ENCODE measurements at regions not wholly inside any gene's neighbourhood (a gene's known extent, or its start where the extent isn't known, plus 50 kb on each side); places are given as distances from the start of the nearest gene placed in this dataset.

DNA sequence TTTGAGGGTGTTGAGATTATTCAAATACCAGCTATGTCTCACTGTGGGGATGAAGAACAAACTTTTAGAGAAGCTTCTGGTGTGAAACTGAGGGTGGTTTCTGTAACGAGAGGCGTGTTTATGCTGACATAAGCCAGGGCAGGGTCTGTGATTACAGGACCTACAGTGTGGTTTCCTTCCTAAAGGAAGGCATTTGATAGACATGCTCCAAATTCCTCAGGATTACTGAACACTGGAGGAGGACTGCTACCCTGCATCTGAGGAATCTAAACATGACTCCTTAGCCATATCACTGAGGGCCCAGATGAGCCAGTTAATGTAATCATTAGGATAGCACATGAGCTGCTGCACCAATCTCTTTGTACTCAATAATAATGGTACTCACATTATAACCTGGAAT, 328.4 kb upstream of the UMPS start:
- DNase-seq (ENCODE audit: low read depth, low spot score): no peak

DNA sequence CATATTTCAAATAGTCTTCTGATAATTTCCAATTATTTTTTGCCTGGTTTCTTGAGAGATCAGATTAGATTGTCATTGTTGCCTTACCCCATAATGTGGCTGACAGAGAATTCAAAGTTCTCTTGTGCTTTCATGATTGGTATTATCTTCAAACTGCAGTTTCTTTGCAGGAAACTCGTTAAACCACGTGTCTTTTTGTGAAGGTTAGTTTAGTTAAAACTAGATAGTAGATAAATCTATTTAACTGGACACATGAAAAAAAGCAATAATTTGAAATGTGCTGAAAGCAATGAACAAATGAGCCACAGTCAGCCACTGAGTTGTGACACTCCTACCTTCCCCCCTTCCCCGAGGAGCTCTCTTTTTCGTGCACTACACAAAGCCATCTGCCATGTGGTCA, 327.5 kb upstream of the UMPS start:
- DNase-seq (ENCODE audit: low read depth, low spot score): no peak

DNA sequence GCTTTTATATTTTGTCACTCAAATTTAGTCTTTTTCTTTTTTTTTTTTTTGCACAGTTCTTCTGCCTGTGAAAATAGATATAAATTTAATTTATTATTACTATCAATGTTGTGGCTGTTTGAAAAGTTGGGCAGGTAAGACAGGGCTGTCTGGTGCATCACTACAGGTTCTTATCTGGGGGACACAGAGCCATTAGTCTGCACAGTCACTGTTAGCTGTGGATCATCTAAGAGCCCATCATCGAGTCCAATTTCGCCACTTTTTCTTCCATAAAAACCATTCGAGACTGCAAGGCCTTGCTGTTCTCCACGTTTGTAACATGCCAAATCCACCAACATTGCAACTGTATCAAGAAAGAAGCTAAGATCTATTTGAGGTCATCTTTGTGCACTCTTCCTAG, 325.6 kb upstream of the UMPS start:
- no peak for DNase-seq (ENCODE audit: low read depth, low spot score)

DNA sequence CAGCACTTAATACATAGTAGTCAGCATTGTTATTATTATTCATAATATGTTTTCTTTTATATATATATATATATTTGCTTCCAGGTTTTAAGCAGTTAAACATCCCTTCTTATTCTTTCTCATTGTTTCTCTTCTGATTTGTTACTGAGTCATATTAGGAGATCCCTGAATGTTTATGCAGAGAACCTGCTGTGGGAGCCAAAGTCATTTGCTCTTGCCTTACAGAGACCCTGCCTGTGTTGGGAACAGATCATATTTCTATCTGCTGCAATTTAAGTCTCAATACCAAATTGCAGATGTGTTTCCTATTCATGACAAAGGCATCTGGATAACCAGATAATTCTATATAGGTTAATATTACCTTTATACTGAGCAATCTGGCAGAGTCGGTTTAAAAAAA, 323.0 kb upstream of the UMPS start:
- DNase-seq (ENCODE audit: low read depth, low spot score): no peak

DNA sequence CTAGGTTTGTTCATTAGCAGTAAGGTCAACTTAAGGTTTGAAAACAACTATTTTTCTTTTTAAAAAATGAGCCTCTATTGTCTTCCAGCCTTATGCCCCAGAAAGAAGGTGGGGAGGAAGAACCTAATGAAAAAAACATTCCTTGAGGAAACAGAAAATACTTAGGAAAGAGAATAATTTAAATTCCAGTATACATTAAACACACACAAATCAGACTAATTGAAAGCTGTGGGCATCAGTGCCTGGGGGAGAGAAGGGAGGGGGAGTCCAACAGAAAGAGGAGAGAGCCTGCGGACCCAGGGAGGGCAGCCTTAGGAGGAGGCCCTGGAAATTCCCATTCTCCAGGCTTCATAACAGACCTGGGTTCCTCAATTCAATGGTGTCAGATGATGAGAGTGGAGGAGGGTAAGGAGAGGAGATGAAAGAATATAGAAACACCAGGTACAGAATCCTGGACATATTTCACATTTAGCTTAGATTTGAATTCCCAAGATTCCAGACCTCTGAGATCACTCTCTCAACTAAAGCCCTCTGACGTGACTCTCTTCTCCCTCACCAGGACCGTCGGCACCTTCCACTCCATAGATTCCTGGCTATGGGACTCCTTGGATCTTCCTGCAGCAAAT, 320.5 kb upstream of the UMPS start:
- no peak for DNase-seq (ENCODE audit: low read depth, low spot score)

- DNase-seq (ENCODE audit: low read depth, low spot score): no peak
Observed at GRCh38 chr3:124410471-124410870, 319.8 kb upstream of the UMPS start.

GRCh38 chr3:124411728-124412127, 318.5 kb upstream of the UMPS start:
- DNase-seq (ENCODE audit: low read depth, low spot score): no peak

GRCh38 chr3:124412644-124413043, 317.6 kb upstream of the UMPS start:
- DNase-seq (ENCODE audit: low read depth, low spot score): no peak

GRCh38 chr3:124413393-124413792, 316.9 kb upstream of the UMPS start:
- no peak for DNase-seq (ENCODE audit: low read depth, low spot score)

- no peak for DNase-seq (ENCODE audit: low read depth, low spot score)
Observed at GRCh38 chr3:124413989-124414598, 316.2 kb upstream of the UMPS start.

DNA sequence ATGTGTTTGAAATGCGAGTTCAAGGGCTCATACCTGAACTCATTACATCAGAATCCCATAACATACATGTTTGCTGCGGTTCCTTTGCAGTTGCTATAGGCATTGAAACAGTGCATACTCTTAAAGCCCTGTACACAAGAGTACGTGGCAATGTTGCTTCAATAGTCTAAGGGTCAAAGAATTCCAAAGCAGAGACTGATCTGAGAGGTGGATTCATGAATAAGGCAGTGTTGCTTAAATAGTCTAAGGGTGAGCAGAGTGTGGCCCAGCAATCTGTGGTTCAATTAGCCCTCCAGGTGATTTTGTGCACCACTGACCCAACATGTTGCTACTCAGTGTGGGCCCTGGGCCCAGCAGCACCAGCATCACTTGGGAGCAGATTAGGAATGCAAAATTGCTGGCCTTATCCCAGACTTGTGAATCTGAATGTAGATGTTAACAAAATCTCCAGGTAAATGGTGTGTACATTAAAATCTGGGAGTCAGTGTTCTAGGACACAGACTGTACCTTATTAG, 314.7 kb upstream of the UMPS start:
- no peak for DNase-seq (ENCODE audit: low read depth, low spot score)

- no peak for DNase-seq (ENCODE audit: low read depth, low spot score)
Observed at GRCh38 chr3:124419303-124419702, 310.9 kb upstream of the UMPS start.

DNA sequence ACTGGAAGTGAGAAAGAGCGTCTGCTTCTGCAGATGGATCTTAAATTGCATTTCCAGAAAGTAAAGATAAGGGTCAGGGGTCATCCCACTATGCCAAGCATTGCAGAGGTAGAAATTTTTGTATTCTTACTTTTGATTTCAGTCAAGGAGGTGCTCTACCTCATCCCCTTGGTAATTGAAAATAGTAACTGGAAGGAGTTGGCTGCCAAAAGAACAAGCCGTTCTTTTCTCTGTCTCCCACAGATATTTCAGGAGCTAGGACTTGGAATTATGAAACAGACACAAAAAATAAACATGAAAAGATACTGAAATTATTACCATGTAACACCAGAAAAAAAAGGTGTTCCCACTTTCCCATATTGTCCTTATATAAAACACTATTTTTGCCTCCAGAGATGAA, 309.9 kb upstream of the UMPS start:
- no peak for DNase-seq (ENCODE audit: low read depth, low spot score)

GRCh38 chr3:124422805-124423204, 307.4 kb upstream of the UMPS start:
- no peak for DNase-seq (ENCODE audit: low read depth, low spot score)

- DNase-seq (ENCODE audit: low read depth, low spot score): no peak
Observed at GRCh38 chr3:124424396-124424795, 305.9 kb upstream of the UMPS start.

- DNase-seq (ENCODE audit: low read depth, low spot score): no peak
Observed at GRCh38 chr3:124425972-124426371, 304.3 kb upstream of the UMPS start.

DNA sequence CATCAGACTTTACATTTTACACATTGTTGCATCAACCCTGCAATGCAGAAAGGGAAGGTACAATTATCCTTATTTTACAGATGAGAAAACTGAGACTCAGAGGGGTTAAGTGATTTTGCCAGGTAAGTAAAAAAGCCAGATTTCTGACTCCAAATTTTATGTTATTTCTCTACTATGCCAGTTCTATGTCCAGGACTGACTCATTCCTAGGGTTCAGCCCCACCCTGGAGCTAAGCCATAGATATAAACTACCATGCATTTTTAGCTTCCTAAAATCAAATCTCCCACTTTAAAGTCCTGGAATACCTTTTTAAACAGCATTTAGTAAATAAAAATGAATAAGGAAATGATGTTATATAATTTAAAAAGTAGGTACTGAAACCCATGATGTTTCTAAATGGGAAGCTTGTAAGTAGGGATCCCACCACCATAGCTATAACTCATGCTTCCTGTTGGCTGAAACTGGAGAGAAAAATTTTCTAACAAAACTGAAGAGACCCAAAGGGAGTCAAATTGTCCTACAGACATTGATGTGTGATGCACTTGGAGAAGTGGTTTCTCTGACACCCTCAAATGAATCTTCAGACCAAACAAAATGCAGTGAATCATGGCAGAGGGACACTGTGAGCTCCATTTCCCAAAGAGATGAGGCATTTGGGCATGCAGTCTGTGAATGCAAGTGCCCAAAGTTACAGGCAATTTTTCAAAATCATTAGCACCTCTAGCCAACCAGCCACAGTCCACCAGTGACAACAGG, 301.7 kb upstream of the UMPS start:
- no peak for DNase-seq (ENCODE audit: low read depth, low spot score)

- DNase-seq (ENCODE audit: low read depth, low spot score): no peak
Observed at GRCh38 chr3:124429129-124429815, 301.0 kb upstream of the UMPS start.

DNA sequence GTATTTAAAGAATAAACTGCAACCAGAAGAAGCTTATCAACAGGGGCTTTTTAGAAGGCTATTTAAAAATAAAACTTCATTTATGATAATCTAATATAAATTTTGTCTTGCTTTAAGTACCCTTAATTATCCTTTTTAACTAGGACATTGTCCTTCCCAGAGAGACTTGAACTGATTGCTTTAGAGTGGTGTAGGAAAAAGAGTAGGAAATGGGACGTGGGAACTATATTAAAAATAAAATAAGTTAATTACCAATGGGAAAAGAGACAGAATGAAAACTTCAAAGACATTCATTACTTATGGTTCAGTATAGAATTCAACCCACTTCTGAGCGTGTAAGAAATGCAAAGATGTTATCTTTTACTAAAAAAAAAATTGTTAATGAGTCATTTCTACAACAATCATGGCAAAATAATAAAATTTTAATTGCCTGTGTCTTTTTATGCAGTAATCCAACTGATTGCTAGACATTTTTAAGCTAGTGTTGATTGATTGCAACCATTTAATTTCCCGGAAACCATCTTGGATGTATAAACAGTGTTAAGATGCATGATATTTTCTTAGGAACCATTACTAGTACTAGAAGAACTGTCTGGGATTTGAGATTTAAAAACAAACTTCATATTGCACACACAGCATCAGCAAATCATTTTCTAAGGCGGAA, 298.8 kb upstream of the UMPS start:
- DNase-seq (ENCODE audit: low read depth, low spot score): no peak

DNA sequence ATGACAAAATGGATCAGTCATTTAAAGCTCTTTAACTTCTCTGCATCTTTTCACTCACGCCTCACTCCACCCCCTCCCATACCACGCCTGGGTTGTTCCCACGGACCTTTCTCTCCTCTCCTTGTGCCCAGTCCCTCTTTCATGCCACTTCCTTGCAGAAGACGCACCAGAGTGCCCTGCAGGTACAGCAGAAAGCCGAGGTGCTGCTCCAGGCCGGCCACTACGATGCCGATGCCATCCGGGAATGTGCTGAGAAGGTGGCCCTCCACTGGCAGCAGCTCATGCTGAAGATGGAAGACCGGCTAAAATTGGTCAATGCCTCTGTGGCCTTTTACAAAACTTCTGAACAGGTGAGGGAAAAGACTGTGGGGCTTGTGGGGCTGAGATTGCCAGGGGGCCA, 296.1 kb upstream of the UMPS start:
- no peak for DNase-seq (ENCODE audit: low read depth, low spot score)

- DNase-seq (ENCODE audit: low read depth, low spot score): no peak
Observed at GRCh38 chr3:124435467-124435866, 294.8 kb upstream of the UMPS start.

GRCh38 chr3:124438813-124439212, 291.4 kb upstream of the UMPS start:
- no peak for DNase-seq (ENCODE audit: low read depth, low spot score)
